Upper lobe of left lung (tissue), 4 donors: ENCODE measurements at regions not wholly inside any gene's neighbourhood (a gene's known extent, or its start where the extent isn't known, plus 50 kb on each side); places are given as distances from the start of the nearest gene placed in this dataset.

ENCODE experiments used
- CTCF ChIP-seq, 6 experiments: fragments of 450-650 bp in 4 of 6; fragments of 200-600 bp in 2 of 6; sonication (generic) in 2 of 6; IDR thresholded peaks; one replicate each; pipeline ENCODE4 v1.5.1; 2016 to 2019; ENCODE audit warnings: antibody characterized with exemption in 6 of 6
- POLR2A ChIP-seq, 4 donors: fragments of 450-650 bp; IDR thresholded peaks; one replicate each; pipeline ENCODE4 v1.5.1; 2016 to 2017; ENCODE audit warnings: antibody characterized with exemption in 4 of 4, mild to moderate bottlenecking in 2 of 4

GRCh38 chr2:198414976-198415375 lies 610.6 kb downstream of the PLCL1 start:
- TF ChIP-seq CTCF (IDR thresholded peaks at IDR 0.05): no peak
- no peak for TF ChIP-seq POLR2A (IDR thresholded peaks at IDR 0.05)
